NCI-H187 (cell line): ENCODE measurements at regions not wholly inside any gene's neighbourhood (a gene's known extent, or its start where the extent isn't known, plus 50 kb on each side); places are given as distances from the start of the nearest gene placed in this dataset.

Experiments used
- DNase-seq, 2 experiments: peaks; one replicate each; lab custom pipeline; 2025; lab: John Stamatoyannopoulos, UW

GRCh38 chr5:81856948-81857928 lies 106.3 kb upstream of the SSBP2 start:
- DNase-seq = peak in 1 of 2 experiments; percentile 38

DNA sequence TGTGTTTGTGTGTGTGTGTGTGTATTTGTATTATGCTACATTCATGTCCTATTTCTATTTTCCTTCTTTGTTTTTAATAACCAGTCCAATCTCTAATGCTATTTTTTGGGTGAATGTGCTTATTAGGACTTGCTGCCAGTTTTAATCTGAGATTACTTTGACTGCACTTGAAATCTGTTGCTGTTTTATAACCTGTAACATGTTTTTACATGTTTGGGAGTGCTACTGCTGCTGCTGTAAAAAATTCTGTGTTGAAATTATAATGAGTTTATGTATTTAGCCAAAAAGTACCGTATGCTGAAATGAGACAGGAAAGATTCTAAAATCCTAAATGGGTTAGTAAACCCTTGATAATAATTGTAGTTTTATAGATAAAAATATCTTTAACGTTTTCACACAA lies 104.7 kb upstream of the SSBP2 start:
- no peak for DNase-seq

DNA sequence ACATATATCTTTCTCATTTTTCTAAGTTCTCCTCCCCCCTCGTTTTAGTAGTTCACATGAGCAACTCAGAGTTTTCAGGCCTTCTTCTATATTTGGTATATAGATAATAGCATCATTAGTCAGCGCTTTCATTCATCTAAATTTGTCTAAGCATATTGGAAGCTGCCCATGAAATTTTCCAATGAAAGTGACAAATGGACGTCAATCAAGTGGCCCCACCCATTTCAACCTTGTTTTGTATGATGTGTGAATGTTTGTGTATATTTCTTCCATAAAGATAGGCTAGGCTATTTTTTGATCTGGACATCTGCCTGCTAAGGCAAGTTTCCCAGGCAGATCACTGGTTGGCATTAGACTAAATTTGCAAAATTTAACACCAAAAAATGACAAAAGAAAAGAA lies 104.0 kb upstream of the SSBP2 start:
- no peak for DNase-seq

DNA sequence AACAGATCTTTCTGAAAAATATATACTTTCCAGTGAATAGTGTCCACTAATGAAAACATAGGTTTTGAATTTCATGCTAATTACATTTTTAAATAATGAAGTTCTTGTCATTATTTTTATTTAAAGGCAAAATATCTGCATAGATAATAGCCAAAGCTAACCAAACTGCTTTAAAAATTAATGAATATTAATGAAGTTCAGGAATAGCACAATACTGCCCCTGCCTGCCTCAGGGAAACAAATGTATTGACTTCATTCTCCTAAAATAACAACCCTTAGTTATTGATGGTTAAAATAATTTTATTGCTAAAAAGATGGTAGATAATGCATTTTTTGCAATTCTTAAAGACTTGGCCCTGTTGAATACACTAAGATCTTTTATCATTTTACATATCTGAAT lies 103.6 kb upstream of the SSBP2 start:
- no peak for DNase-seq

GRCh38 chr5:81853030-81853357 lies 102.1 kb upstream of the SSBP2 start:
- DNase-seq = no peak

- DNase-seq = peak; percentile 65 to 73
Observed at GRCh38 chr5:81852291-81853029, 101.6 kb upstream of the SSBP2 start.

GRCh38 chr5:81851481-81852178 lies 100.7 kb upstream of the SSBP2 start:
- peak; percentile 94 for DNase-seq

GRCh38 chr5:81850501-81851357 lies 99.8 kb upstream of the SSBP2 start:
- no peak for DNase-seq

GRCh38 chr5:81849770-81850367 lies 99.0 kb upstream of the SSBP2 start:
- no peak for DNase-seq

- no peak for DNase-seq
Observed at GRCh38 chr5:81848362-81848880, 97.5 kb upstream of the SSBP2 start.

- no peak for DNase-seq
Observed at GRCh38 chr5:81846301-81846700, 95.4 kb upstream of the SSBP2 start.

GRCh38 chr5:81843845-81844244 lies 92.9 kb upstream of the SSBP2 start:
- no peak for DNase-seq

- no peak for DNase-seq
Observed at GRCh38 chr5:81842795-81843398, 92.0 kb upstream of the SSBP2 start.

DNA sequence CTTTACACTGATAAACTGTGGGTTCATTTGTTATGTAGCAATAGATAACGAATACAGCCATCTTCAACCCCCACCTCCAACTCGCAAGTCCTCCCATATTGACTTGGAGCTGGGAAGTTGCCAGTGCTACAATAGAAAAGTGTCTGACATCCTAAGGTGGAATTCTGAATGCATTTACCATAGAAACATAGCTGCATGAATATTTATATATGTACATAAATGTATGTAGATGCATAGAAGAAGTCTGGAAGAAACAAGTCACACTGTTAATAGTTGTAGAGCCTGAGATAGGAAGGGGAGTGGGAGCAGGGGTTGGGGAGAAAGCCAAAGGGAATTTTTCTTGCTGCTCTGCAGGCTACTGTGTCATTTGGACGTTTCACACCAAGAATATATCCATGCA lies 88.1 kb upstream of the SSBP2 start:
- no peak for DNase-seq

GRCh38 chr5:81838307-81838906 lies 87.5 kb upstream of the SSBP2 start:
- DNase-seq = no peak

GRCh38 chr5:81837667-81838306 lies 86.9 kb upstream of the SSBP2 start:
- DNase-seq = no peak

DNA sequence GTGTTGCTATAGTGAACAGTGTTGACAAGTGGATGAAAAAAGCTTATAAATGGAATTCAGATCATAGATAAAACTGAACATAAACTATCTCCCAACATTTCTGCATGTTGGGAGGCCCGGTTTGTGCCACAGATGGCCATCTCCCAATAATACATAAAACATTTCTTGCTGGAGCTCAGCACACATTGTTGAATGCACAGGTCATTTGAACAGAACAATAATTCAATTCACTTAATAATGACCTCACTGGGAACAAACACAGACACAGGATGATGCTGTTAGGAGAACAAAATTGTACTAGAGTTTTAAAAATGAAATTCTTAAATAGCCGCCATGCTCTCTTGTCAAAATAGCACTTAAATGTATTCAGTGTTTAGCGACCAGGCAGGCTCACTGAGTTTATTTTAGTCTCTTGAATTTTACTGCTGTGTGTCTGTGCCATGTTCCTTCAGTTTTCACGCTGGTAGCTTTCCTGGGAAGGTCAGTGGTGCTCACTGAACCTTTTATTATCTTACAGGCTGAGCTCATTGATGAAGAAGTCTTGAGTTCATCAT lies 85.0 kb upstream of the SSBP2 start:
- no peak for DNase-seq

GRCh38 chr5:81834021-81834660 lies 83.2 kb upstream of the SSBP2 start:
- no peak for DNase-seq

- no peak for DNase-seq
Observed at GRCh38 chr5:81830596-81830995, 79.7 kb upstream of the SSBP2 start.
